Right cardiac atrium (tissue), 5 donors: ENCODE measurements at regions not wholly inside any gene's neighbourhood (a gene's known extent, or its start where the extent isn't known, plus 50 kb on each side); places are given as distances from the start of the nearest gene placed in this dataset.
"Not testable (repeated sequence)": the region's sequence is repeated elsewhere in the genome, so short reads cannot be mapped to it uniquely, and the experiment has no call there.

Source experiments
- ATAC-seq, 2 donors: fragments of 200-7000 bp; cut with Tn5 transposase; one replicate each; pipeline versions ENCODE4 v1.8.0 to v1.9.1; 2020; ENCODE audit warnings: moderate library complexity in 2 of 2, mild to moderate bottlenecking in 1 of 2
- DNase-seq, 3 donors: peaks; one replicate each; pipeline ENCODE4 v3.0.0-alpha.2; 2020
- H3K27ac ChIP-seq: one replicate; pipeline ENCODE4 v1.5.1; 2013; ENCODE audit warnings: mild to moderate bottlenecking, low read length, control low read depth, moderate library complexity
- H3K27me3 ChIP-seq: one replicate; pipeline ENCODE4 v1.6.1; 2013; ENCODE audit not compliant: control insufficient read depth, insufficient read depth
- H3K4me1 ChIP-seq: one replicate; pipeline ENCODE4 v1.6.1; 2013; ENCODE audit warnings: low read length; ENCODE audit not compliant: control insufficient read depth, insufficient read depth
- H3K4me3 ChIP-seq: one replicate; pipeline ENCODE4 v1.5.1; 2013; ENCODE audit warnings: low read length, control low read depth
- H3K9me3 ChIP-seq: one replicate; pipeline ENCODE4 v1.6.1; 2013; ENCODE audit warnings: low read length; ENCODE audit not compliant: control insufficient read depth
- WGBS: extraction: QIAGEN DNeasy Blood & Tissue Kit; methylation state at CpG from one replicate; pipeline ENCODE4 v1.1.7; 2013; 5-methylcytosine and 5-hydroxymethylcytosine counted together
- intact Hi-C, 4 donors: fragments of 100-400 bp; cut with DNase I; formaldehyde crosslinking; loops; one replicate each; pipeline versions ENCODE4 v1.11.0 to v1.14.0; 2022 to 2023
- donor health status: healthy with polysubstance abuse.
- donor health status: DM: no; HTN: yes; CAD: no.
- donor health status: DM: no; HTN: no; CAD: no.
- donor health status: DM: no; HTN: yes; CAD: no; lungs with severe emphysema.
- donor health status: DM: yes; HTN: yes; CAD: no.

DNA sequence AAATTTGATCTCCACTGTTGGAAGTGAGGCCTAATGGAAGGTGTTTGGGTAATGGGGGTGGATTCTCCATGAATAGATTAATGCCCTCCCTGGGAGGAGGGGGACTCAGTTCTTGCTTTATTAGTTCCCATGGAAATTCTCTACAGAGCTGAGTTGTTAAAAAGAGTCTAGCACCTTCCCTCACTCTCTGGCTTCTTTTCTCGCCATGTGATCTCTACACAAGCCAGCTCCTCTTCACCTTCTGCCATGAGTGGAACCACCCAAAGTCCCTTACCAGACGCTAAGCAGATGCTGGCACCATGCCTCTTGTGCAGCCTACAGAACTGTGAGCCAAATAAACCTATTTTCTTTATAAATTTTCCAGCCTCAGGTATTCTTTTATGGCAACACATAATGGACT lies 465.8 kb upstream of the ANO5 start:
- 65% methylated on average over 2 of the region's 2 CpGs for WGBS
- ATAC-seq (no peak), DNase-seq (no peak)
- no peak overlapping the region for H3K4me3 ChIP-seq
- intact Hi-C loops = no loop called here
- H3K9me3 ChIP-seq = peaks cover 4% of the 10 kb centered on the region
- no peaks in the 10 kb centered on the region for H3K4me1 ChIP-seq
- no peak overlapping the region for H3K27ac ChIP-seq
- no peaks in the 10 kb centered on the region for H3K27me3 ChIP-seq

DNA sequence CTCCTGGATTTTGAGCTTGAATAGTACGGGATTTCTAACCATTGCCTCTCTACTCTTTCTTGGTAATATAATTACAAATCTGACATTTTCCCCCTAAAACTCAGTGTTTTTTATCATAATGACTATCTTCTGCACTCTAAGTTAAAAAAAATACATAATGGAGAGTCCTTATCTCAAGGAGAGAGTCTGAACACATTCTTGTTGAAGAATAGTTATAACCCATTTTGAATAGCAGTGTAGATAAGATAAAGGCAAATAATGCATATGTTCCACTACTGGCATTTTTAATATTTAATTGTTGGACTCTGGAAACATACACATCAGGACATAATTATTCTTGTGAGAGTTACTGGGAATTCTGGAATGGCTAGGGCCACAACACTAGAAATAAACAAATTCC lies 456.5 kb upstream of the ANO5 start:
- Histone ChIP-seq H3K4me3 (no peak overlapping the region), H3K4me1 (no peaks in the 10 kb centered on the region), H3K9me3 (peaks cover 2% of the 10 kb centered on the region), H3K27me3 (no peaks in the 10 kb centered on the region), H3K27ac (no peak overlapping the region)
- intact Hi-C loops = no loop called here
- WGBS = 71% methylated on average over 1 of the region's 1 CpG
- ATAC-seq = no peak
- DNase-seq = no peak

DNA sequence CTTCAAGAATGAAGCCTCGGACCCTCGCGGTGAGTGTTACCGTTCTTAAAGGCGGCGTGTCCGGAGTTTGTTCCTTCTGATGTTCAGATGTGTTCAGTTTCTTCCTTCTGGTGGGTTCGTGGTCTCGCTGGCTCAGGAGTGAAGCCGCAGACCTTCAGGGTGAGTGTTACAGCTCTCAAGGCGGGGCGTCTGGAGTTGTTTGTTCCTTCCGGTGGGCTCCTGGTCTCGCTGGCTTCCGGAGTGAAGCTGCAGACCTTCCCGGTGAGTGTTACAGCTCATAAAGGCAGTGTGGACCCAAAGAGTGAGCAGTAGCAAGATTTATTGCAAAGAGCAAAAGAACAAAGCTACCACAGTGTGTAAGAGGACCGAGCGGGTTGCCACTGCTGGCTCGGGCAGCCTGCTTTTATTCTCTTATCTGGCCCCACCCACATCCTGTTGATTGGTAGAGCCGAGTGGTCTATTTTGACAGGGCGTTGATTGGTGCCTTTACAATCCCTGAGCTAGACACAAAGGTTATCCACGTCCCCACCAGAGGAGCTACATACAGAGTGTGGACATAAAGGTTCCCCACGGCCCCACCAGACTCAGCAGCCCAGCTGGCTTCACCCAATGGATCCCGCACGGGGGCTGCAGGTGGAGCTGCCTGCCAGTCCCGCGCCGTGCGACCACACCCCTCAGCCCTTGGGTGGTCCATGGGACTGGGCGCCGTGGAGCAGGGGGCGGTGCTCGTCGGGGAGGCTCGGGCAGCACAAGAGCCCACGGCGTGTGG lies 440.2 kb upstream of the ANO5 start:
- H3K4me1 ChIP-seq, H3K27me3 ChIP-seq, H3K27ac ChIP-seq, intact Hi-C loops, H3K9me3 ChIP-seq, H3K4me3 ChIP-seq, ATAC-seq: not testable (repeated sequence)
- DNase-seq = peak in 1 of 3 donors; percentile 24
- 84% methylated on average over 37 of the region's 37 CpGs for WGBS

DNA sequence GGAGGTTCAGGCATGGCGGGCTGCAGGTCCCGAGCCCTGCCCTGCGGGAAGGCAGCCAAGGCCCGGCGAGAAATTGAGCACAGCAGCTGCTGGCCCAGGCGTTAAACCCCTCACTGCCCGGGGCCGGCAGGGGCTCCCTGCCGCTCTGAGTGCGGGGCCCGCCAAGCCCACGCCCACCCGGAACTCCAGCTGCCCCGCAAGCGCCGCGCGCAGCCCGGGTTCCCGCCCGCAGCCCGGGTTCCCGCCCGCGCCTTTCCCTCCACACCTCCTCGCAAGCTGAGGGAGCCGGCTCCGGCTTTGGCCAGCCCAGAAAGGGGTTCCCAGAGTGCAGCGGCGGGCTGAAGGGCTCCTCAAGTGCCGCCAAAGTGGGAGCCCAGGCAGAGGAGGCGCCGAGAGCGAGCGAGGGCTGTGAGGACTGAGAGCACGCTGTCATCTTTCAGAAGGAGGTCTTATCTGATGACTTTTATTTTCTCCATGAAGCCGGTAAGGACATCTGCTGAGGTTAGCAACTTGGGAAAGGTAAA lies 439.6 kb upstream of the ANO5 start:
- H3K4me3 ChIP-seq, H3K4me1 ChIP-seq, intact Hi-C loops, H3K27me3 ChIP-seq, ATAC-seq, DNase-seq, H3K27ac ChIP-seq, H3K9me3 ChIP-seq: not testable (repeated sequence)
- 83% methylated on average over 28 of the region's 37 CpGs for WGBS

DNA sequence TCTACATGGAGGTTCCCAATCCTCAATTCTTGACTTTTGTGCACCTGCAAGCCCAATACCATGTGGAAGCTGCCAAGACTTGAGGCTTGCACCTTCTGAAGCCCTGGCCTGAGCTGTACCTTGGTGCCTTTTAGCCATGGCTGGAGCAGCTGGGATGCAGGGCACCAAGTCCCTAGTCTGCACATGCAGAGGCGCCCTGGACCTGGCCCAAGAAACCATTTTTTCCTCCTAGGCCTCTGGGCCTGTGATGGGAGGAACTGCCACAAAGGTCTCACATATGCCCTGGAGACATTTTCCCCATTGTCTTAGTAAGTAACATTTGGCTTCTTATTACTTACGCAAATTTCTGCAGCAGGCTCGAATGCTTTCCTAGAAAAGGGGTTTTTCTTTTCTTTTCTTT lies 431.9 kb upstream of the ANO5 start:
- Histone ChIP-seq H3K4me1 (no peaks in the 10 kb centered on the region), H3K4me3 (no peak overlapping the region), H3K27me3 (no peaks in the 10 kb centered on the region), H3K27ac (no peak overlapping the region), H3K9me3 (peaks cover 3% of the 10 kb centered on the region)
- intact Hi-C loops = no loop called here
- DNase-seq (no peak), ATAC-seq (no peak)
- WGBS = 76% methylated on average over 3 of the region's 3 CpGs

DNA sequence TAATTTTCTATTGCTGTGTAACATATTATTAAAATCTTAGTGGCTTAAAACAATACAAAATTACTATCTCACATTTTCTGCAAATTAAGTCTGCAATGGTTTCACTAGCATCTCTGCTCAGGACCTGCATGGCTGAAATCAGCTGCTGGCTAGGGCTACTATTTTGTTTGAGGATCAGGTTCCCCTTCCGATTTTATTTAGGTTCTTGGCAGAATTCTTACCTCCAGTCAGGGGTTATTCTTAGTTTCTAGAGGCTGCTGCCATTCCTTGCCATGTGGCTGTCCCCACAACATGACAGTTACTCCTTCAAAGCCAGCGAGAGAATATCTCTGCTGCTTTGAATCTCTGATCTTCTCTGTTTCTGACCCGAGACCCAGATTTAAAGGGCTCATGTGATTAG lies 424.5 kb upstream of the ANO5 start:
- Histone ChIP-seq H3K4me1 (no peaks in the 10 kb centered on the region), H3K27ac (no peak overlapping the region), H3K4me3 (no peak overlapping the region), H3K9me3 (no peaks in the 10 kb centered on the region), H3K27me3 (no peaks in the 10 kb centered on the region)
- DNase-seq (no peak), ATAC-seq (no peak)
- intact Hi-C loops = no loop called here
- WGBS = 70% methylated on average over 3 of the region's 3 CpGs

DNA sequence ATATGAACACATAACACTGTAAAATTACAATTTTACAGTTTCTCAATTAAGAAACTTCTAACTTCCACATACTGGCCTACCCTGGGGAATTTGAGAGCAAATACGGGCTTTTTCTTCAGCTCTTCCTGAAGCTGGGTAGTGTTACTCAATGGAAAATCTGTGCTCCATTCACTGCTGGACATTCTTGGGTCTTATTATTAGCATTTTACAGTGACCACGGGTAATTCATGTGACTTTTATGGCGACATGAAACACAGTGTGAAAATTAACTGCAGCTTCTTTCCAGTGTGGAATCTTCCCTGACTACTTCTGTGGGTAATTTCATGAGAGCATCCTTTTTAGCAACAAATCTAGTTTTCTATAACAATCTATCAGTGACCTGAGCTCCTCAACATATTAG lies 423.7 kb upstream of the ANO5 start:
- 62% methylated on average over 3 of the region's 3 CpGs for WGBS
- ATAC-seq = no peak

DNA sequence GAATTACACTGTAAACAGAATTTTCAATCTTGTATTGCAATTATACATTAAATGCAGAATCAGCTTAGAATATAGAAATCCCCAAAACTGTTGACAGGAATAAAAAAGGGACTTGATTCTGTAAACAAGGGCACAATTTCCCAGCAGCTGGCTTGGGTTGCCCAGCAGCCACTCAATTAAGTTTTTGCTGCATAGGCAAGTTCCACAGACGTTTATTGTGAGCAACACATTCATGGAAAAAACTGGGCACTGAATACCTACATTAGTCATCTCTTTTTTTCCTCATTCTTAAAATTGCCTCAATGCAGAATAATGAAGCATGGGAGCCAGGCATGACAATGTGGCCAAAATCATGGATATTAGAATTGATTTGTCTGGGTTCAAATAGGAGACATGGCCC lies 421.8 kb upstream of the ANO5 start:
- 16% methylated on average over 1 of the region's 1 CpG for WGBS
- Histone ChIP-seq H3K27me3 (no peaks in the 10 kb centered on the region), H3K4me1 (no peaks in the 10 kb centered on the region), H3K9me3 (no peaks in the 10 kb centered on the region), H3K4me3 (no peak overlapping the region), H3K27ac (no peak overlapping the region)
- intact Hi-C loops = no loop called here
- DNase-seq (no peak), ATAC-seq (no peak)

More for the DNA sequence above, 423.7 kb upstream of the ANO5 start:
- Histone ChIP-seq H3K27me3 (no peaks in the 10 kb centered on the region), H3K9me3 (no peaks in the 10 kb centered on the region), H3K4me1 (no peaks in the 10 kb centered on the region), H3K4me3 (no peak overlapping the region), H3K27ac (no peak overlapping the region)
- DNase-seq = no peak
- intact Hi-C loops = no loop called here

DNA sequence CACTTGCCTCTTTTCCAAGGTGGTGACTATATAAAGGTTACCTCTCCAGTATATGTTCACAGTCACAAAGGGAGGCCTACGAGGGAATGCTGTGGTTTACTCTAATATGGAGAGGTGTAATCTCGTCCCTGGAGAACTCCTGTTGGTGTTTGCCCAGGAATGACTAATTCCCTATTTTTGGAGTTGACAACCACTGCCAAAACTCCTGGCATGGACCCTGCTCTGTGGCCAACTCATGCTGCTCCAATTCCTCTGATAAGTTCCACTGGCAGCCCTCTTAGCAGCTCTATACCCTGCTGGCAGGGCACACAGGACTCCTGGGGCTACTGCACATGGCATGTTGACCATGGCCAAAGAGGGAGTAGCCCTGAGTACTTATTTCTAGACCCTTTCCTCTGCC lies 418.7 kb upstream of the ANO5 start:
- peak in 2 of 3 donors; percentile 37 to 51 for DNase-seq
- WGBS = 30% methylated on average over 2 of the region's 2 CpGs

DNA sequence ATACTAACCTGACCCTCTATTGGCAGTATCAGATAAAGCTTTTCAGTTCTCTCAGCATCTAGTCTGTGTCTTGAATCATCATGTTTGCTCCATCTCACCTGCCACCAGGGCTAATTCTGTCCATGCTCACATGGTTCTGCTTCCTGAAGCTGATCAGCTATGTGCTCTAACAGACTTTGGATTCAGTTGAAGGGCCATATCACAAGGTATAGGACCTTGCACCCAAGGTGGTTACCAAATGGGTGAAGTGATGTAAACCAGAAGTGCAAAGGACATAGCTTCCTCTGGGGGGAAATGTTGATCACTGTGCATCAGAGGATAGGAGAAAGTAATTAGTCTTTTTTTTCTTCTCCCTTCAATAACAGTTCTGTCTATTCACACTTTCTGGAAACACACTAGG lies 417.0 kb upstream of the ANO5 start:
- Histone ChIP-seq H3K9me3 (no peaks in the 10 kb centered on the region), H3K27ac (no peak overlapping the region), H3K27me3 (no peaks in the 10 kb centered on the region), H3K4me3 (no peak overlapping the region), H3K4me1 (no peaks in the 10 kb centered on the region)
- ATAC-seq = no peak
- intact Hi-C loops = no loop called here
- DNase-seq = no peak

More for the DNA sequence above, 418.7 kb upstream of the ANO5 start:
- Histone ChIP-seq H3K9me3 (no peaks in the 10 kb centered on the region), H3K4me1 (no peaks in the 10 kb centered on the region), H3K4me3 (no peak overlapping the region), H3K27me3 (no peaks in the 10 kb centered on the region), H3K27ac (no peak overlapping the region)
- ATAC-seq = peak; percentile 71 to 81
- intact Hi-C loops = no loop called here

DNA sequence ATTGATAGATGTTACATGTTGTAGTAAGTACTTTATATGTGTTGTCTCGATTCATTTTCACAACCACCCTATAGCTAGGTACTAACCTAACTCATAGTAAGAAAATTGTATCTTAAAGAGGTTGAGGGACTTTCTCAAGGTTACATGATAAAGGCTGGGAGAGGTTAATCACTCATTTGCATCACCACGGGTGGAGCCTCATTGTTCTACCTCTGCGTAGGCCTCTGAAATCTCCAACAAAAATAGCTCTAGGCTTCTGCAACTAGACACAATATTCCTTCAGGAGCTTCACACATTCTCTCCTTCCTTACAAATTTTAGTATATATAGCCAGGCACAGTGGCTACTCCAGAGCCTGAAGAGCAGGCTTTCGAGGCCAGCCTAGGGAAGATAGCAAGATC lies 408.9 kb upstream of the ANO5 start:
- H3K4me1 ChIP-seq = no peaks in the 10 kb centered on the region
- DNase-seq (no peak), ATAC-seq (no peak)
- no peak overlapping the region for H3K4me3 ChIP-seq
- intact Hi-C loops = no loop called here
- no peaks in the 10 kb centered on the region for H3K9me3 ChIP-seq
- no peak overlapping the region for H3K27ac ChIP-seq
- 66% methylated on average over 4 of the region's 4 CpGs for WGBS
- H3K27me3 ChIP-seq = no peaks in the 10 kb centered on the region

DNA sequence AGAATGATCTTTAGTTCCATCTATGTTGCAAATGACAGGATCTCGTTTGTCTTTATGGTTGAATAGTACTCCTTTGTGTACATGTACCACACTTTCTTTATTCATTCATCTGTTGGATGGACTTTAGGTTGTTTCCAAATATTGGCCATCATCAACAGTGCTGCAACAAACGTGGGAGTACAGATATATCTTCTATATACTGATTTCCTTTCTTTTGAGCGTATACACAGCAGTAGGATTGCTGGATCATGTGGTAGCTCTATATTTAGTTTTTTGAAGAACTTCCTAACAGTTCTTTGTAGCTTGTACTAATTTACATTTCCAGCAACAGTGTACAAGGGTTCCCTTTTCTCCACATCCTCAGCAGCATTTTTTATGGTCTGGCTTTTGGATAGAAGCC lies 407.5 kb upstream of the ANO5 start:
- WGBS = 51% methylated on average over 3 of the region's 3 CpGs
- intact Hi-C loops = no loop called here
- no peak for ATAC-seq

More for the DNA sequence above, 407.5 kb upstream of the ANO5 start:
- Histone ChIP-seq H3K4me1 (no peaks in the 10 kb centered on the region), H3K27ac (no peak overlapping the region), H3K4me3 (no peak overlapping the region), H3K27me3 (no peaks in the 10 kb centered on the region), H3K9me3 (no peaks in the 10 kb centered on the region)
- no peak for DNase-seq
